NCI-H1105 treated with DMSO at 0.1 percent for 48 hours (cell line): ENCODE measurements at regions not wholly inside any gene's neighbourhood (a gene's known extent, or its start where the extent isn't known, plus 50 kb on each side); places are given as distances from the start of the nearest gene placed in this dataset.
A peak's percentile ranks its signal among the peaks of the same experiment; 100 is the strongest.
"Not testable (repeated sequence)": the region's sequence is repeated elsewhere in the genome, so short reads cannot be mapped to it uniquely, and the experiment has no call there.

Experiments
- DNase-seq: peaks from one replicate; lab custom pipeline; 2025; lab: John Stamatoyannopoulos, UW

DNA sequence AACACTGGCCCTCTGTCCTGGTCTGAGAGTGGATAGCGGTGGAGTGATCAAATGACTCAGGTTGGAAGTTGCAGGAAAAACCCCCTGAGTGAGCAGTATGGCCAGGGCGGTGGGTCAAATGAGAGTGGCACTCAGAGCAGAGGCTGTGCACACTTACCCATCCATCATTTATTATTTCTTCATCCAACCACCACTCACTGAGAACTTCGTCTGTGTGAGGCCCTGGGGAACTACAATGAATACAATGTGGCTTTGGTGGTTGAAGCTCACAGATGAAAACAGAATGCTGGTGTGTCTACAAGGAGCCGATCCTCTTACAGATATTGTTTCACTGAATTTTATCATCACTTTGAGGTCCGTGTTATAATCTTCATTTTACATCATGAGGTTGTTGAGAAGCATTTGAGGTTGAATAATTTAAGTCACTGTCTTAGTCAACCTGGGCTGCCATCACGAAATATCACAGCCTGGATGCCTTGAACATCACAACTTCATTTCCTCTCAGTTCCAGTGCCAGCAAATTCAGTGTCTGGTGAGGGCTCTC lies 73.4 kb upstream of the ID2 start:
- DNase-seq, result no peak

DNA sequence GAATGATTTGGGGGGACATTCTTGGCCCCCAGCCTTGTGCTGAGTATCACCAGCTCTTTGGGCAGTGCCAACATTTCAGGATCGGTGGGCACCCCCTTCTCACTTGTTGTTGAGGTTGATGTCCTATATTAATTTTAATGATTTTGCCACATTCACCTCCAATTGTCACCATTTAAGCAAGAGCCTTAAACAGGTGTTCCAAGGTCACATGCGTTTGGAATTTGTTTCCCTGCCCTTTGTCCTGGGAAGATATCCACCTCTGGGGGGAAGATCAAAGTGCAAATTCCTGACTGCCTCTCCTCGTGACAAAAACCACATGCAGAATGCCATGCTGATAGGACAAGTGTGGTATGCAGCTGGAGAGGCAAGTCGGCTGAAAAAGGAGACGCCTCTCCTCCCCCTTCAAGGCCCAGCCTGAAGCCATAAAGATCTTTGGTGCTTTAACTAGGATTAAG lies 72.5 kb upstream of the ID2 start:
- DNase-seq, result no peak

DNA sequence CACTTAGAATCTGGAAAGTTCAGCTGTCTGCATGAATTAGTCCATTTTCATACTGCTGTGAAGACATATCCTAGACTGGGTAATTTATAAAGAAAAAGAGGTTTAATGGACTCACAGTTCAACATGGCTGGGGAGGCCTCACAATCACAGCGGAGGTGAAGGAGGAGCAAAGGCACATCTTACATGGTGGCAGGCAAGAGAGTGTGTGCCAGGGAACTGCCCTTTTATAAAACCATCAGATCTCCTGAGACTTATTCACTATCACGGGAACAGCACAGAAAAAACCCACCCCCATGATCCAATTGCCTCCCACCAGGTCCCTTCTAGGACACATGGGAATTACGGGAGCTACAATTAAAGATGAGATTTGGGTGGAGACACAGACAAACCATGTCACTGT lies 71.1 kb upstream of the ID2 start:
- not testable (repeated sequence) for DNase-seq

DNA sequence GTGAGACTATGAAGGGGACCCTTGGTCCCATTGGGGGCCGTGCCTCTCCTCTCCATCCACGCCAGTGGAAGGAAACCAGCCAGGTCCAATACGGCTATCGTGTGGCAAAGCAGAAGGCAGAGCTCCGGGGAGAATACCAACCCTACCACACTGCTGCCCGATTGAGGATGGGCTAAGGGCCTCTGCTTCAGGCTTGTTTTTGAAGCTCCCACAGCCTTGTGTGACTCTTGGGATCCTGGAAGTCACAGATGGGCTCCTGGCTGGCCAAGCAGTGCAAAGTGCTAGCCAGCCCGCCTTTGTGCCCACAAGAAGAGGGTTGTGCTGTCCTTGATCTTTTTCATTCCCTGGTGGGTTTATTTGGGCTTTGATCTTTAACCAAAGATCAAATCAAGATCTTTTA lies 70.6 kb upstream of the ID2 start:
- no peak for DNase-seq

DNA sequence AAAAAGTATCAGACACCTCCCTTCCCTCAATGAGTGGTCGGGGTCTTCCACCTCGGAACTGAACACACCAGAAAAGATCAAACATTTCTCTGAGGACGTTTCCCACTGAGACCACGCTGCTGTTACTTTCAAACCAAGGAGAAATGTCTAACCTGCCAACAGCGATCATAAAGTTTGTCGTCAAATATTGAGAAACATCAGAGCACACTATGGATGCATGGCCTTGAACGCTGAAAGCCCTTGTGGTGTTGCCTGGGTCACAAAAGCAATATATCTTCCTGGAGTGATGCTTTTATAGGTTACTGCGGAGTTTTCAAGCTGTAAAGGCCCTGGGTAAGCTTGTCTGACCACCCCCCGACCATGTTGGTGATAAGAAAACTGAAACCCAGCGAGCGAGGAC lies 70.2 kb upstream of the ID2 start:
- no peak for DNase-seq

DNA sequence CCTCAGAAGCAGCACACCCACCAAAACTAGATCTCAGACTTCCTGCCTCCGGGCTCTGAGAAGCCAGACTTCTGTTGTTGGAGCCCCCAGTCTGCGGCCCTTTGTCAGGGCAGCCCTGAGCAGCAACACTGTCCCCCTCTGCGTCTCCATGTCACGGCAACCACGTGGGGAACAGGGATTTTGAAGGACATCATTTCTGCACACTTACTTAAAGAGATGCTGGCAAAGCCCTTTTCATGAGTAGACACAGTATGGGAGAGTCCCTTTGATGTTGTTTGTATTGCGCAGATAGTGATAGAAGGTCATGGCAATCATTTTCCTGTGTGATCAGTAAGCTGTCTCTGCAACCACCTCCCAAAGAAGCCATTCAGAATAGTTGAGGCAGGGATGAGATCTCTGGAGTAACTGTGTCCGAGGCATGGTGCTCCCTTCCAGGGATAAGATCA lies 69.1 kb upstream of the ID2 start:
- DNase-seq, result no peak

DNA sequence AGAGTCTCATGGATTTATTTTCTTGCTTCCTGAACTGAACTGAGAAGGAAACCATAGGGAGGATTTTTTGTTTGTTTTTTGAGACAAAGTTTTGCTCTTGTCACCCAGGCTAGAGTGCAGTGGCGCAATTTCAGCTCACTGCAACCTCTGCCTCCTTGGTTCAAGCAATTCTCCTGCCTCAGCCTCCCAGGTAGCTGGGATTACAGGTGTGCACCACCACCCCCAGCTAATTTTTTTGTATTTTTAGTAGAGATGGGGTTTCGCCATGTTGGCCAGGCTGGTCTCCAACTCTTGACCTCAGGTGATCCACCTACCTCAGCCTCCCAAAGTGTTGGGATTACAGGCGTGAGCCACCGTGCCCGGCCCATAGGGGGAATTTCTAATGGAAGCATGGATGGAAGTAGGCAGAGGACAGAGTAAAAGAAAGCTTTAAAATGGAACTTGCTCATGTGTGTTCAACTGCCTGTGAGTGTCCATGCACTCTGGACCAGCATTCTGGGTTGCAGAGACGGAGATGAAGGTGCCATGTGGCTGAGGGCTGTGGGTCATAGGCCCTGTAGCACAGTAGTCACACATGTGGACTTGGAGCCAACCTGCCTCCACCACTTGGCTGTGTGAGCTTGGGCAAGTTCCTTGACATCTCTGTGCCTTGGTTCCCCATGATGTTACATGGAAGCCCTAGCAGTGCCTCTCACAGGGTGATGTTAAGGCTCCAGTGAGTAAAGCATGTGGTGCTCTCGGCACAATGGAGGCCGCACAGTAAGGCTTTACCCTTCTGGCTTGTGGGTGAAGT lies 68.5 kb upstream of the ID2 start:
- DNase-seq, result not testable (repeated sequence)

DNA sequence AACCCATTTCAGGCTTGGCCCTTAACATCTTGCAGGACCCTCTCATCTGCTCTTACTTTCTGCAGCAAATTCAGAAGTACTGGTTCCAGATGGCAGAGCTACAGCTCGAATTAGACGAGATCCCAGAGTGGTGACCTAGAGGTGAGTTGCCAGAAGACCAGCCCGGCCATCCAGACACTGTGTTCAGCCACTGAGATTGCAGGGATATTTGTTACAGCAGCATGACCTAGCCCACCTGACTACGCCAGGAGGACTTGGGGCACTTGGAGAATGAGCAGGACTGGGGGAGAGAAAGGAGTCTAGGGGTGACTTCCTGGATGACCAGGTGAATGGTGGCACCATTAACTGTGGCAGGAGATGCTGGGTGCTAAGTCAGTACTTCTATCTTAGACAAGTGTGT lies 67.2 kb upstream of the ID2 start:
- no peak for DNase-seq

DNA sequence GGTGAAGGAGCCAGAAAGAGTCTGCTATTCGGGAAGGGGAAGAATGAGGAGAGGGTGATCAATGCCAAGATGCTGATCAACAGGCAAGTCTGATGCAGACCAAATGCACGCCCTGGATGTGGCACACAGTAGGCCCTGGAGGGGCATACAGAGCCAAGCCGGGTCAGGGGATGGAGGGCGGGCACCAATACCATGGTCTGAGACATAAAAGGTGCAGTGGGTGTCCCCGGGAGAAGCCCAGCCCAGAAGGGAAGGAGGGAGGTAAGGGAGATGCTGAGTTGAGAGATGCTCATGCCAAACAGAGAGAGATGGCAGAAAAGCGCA lies 66.6 kb upstream of the ID2 start:
- DNase-seq, result no peak

DNA sequence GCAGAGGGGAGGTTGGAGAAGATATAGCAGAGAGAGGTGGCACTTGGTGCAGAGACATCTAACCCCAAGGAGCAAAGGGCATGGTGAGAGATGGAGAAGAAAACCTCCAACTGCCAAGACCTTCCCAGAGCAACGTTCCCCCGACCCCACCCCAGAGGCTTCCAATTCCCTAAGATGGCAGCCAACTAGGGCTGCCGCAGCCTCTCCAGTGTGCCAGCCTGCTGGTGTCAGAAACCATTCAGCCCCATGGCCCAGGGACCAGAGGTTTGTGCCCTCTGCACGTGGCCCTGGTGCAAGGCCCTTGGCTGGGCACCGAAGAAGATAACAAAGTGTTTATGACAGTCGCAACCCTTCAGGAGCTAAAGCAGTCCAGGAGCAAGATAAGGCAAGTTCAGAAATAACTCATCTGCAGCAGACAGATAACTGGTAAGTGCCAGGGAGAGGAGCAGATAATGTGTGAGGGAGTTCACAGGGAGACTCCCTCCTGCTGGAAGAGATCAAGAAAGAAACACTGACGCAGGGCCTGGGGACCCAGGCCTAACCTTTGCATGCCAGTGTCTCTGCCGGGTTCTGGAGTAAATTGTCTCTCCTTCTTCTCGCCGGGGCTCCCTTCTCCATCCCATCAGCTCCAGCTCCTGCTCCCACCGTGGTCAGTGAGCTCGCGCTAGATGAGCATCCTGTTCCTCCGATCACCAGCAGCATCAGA lies 66.1 kb upstream of the ID2 start:
- DNase-seq, result no peak

DNA sequence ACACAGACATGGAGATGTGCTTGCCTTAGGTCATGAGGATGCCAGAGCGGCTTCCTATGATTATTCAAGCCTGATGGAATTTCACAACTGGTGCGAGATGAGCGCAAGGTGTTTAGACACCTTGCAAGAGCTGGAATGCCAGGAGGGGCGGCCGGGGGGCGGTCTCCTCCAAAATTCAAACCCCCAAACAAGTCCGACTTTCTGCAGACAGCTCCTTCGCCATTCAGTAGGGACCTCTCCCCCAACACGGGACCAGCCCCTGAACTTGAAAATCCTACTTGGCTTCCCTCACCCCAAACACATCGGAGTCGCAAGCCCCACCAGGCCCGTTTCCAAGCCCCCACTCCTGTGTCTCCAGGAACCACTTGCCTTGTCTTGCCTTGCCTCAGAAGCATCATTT lies 64.8 kb upstream of the ID2 start:
- DNase-seq, result no peak

DNA sequence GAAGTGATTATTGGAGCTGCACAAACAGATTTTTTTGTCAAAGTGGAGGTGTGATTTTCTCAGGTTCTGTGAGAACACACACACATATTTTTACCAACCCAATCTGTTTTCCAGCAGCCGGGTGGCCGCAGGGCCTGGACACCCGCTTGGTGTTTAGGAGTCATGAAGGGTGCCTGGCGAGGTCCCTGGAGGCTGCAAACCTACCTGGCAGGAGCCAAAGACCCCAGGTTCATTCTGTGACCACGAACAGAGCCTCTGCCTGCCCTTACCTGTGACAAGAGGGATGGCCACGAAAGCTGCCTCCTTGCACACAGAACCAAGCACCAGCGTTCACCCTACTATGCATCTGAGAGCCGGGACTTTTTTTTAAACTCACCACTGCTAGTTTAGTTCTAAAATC lies 64.3 kb upstream of the ID2 start:
- DNase-seq, result no peak

DNA sequence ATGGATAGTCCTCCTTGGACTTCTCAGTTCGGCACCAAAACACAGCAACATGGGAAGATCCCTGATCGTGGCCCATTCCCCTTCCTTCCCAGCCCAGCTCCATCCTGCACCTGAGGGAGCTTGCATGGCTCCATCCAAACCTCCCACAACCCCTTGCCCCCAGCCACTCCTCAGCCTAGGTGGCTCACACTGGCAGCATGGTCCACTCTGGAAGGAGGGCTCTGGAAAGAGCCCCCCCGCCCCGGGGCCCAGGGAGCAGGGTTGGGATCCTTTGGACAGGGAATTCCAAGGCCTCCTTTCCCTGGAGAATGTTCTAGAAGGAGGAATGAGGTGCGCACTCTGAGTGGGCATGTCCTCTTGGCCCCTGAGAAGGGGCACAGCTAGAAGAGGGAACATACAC lies 62.8 kb upstream of the ID2 start:
- DNase-seq, result no peak

DNA sequence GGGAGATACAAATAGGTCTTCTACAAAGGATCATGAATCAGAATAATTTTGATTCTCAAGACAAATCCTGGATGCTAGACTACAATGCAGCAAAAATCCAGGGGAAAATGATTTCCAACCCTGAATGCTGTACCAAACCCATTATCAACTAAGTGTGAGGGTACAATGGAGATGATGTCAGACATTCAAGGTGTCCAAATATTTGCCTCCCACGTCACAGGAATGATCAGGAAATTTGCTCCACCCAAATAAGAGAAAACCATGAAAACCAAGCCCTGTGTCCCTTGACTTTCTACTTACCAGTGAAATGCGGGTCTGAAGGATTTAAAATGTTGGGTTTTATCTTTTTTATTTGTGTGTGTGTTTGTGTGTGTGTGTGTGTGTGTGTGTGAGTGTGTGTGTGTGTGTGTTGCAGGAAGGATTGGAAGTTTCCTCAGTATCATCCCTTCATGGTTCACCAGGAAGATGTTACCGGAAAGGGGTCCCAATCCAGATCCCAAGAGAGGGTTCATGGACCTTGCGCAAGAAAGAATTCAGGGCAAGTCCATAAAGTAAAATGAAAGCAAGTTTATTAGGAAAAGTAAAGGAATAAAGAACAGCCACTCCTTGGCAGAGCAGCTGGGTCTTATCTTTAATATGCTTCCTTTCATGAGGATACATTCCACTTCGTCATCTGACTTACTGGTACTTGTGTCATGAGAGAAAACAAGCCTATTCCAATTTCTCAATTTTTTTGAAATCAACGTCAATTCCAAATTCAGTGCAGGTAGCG lies 61.1 kb upstream of the ID2 start:
- DNase-seq, result no peak

DNA sequence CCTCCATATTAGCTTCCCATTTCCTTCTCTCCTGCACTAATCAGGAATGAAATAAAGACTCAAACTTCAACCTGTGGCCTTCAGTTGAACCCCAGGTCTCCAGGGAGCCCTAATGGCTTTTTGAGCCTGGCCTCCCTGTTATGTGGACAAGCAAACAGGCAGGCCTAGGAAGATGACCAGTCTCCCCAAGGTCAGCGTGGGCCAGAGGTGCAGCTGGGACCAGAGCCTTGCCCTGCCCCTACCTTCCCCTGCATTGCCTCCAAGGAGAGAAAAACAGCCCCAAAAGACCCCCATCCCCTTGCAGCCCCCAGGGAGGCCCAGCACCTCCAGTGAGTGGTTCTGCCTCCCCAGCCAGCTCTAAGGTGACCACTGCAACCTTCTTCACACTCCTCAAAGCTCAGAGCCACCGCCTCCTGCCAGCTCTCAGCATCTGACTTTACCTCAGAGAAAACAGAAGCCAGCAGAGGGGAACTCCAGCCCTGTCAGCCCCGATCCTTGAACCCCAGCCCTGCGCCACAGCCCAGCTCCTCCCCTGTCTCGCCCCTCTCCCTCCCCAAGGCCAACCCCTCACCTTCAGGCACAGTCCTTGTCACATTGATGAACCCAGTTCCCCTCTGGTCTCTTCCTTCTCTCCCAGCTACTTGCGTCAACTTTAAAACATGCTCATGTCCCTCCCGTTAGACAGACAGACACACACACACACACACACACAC lies 59.5 kb upstream of the ID2 start:
- DNase-seq, result no peak

DNA sequence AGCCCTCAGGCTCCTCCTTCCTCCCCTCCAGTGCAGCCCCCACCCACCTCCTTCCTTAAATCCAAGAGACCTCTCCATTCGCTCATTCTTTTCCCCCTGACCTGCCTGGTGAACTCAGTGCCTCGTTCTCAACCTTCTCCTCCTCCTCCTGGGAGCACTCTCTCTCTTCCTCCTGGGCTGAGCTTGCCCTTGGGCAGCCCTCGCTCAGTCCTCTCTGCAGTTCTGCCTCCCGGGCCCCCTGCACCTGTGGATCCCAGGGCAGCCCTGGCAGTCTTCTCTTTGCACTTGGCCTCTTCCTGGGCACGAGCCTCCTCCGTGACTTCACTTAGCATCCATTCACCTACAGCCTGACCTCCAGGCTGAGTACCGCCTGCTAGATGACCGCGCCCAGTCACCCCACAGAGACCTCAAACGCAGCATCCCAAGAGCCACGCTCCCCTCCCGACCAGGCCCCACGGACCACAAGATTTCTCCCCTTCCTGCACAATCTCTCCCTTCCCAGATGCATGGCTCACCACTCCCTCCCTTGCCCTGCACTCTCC lies 58.9 kb upstream of the ID2 start:
- DNase-seq, result no peak

DNA sequence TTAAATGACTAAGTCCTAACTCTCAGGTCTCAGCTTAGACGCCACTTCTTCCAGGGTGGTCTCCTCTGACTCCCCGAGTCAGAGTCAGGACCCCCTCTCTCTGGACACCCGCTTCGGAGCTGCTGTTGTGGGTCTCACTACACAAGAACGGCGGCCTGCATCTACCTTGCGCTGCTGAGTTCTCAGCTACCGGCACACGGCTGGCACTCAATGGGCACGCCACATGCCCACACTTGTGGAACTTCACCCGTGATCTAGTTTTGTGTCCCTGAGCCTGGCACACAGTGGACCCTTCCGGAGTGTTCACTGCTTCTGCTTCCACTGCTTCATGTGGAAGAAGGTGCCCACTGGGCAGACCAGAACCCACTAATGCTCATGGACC lies 58.3 kb upstream of the ID2 start:
- no peak for DNase-seq

DNA sequence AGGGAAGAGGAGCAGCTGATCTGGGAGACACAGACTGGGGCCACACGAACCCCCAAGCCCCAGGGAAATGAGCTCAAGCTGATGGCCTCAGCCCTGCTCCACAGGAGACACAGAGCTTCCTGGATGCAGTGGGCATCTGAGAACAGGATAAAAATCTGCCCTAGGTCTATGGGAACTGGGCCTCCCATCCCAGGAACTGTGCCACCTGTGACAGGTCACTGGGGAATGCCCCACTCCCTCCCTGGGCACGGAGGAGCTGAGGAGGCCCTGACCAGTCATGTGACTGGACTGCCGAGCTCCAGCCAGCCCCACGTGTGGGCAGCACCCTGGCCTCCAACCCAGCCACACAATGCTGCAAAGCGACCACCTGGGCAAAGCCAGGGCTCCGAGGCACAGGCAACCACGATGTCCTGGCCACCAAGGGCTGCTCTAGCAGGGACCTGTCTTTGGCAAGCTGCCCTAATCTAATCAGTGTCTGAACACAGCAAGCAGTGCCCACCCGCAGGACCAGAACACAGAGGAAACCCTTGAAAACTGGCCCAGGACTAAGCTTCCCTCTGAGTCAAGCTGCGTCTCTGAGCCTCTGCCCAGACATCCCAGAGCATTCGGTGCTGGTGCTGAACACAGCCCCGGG lies 57.8 kb upstream of the ID2 start:
- peak; percentile 1 for DNase-seq

DNA sequence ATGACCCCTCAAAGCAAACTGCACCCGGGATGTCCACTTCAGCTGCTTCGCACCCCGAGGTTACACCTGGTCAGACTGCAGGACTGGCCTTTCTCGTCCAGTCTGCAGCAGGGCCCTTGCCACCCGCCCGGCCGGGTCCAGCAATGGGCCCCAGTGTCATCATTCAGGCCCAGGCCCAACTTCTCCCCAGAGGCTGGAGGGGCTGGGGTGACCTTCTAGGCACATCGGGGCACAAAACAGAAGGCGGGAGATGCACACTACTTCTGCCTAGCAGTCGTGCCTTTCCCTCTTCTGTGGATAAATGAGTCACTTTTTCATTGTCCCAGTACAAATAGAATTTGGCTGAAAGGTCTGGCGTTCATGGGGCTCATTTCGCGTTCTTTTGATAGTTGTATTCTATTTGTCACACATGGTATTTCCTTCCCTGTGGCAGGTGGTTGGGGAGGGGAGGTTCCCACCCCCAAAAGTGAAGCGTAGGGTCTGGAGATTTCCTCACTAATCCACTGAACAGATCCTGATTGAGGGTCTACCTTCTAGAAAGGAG lies 56.9 kb upstream of the ID2 start:
- no peak for DNase-seq

DNA sequence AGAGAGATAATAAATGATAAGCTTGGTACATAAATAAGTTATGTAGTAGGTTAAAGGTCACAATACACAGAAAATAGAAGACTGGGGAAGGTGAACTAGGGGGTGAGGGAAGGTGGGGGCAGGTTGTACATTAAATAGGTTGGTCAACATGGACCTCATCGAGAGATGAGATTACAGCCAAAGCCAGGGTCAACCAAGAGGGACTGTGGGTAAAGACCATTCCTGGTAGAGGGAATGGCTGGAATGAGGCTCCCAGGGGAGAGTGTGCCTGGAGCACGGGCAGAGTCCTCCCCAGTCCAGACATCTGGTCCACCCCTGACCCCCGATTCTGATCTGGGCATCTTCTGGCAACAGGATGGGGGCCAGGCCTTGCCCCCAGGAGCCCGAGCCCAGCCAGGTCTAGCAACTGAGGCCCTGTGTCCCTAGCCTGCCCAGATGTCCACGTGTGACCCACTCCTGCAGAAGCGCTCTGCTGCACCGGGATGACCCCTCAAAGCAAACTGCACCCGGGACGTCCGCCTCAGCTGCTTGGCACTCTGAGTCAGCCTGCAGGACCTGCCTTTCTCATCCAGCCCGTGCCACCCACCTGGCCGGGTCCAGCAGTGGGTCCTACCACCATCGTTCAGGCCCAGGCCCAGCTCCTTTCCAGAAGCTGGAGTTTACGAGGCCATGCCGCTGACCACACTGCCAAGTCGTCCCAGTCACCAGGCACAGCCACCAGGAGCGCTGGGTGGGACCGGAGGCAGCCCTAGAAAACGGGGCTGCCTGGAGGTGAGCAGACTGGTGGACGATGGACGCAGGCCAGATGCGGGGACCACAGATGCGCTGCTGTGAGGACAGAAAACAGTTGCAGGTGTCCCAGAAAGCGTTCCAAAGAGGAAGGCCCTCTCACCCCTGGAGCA lies 56.2 kb upstream of the ID2 start:
- no peak for DNase-seq
